GM12878 (cell line): ENCODE measurements at regions not wholly inside any gene's neighbourhood (a gene's known extent, or its start where the extent isn't known, plus 50 kb on each side); places are given as distances from the start of the nearest gene placed in this dataset.

Experiments used
- ATAC-seq: fragments of 200-7000 bp; cut with Tn5 transposase; 3 replicates; pipeline ENCODE4 v1.9.1; 2020; ENCODE audit warnings: mild to moderate bottlenecking, moderate library complexity
- BruUV-seq: library from RNA; stranded (reverse); fragments of 400-500 nt; replicated peaks from 2 replicates; lab custom pipeline; 2021; lab: Mats Ljungman, UMichigan
- CTCF ChIA-PET: fragments of 300-600 bp; sonication (Branson Sonifier 250); formaldehyde crosslinking; extraction: SDS; loops from one replicate; lab custom pipeline; 2021; ENCODE audit warnings: inconsistent platforms; lab: Yijun Ruan, JAX
- POLR2A ChIA-PET: fragments of 350-600 bp; formaldehyde crosslinking; extraction: SDS; loops from one replicate; lab custom pipeline; 2021; ENCODE audit warnings: inconsistent platforms; lab: Charles Lee
- RAD21 ChIA-PET: fragments of 300-600 bp; sonication (Branson Sonifier 250); formaldehyde crosslinking; loops from one replicate; lab custom pipeline; 2023; ENCODE audit warnings: antibody characterized with exemption; ENCODE audit not compliant: unreplicated experiment; lab: Charles Lee
- SMC1A ChIA-PET: fragments of 300-600 bp; sonication (Branson Sonifier 250); formaldehyde crosslinking; loops from one replicate; lab custom pipeline; 2023; ENCODE audit not compliant: unreplicated experiment, uncharacterized antibody; lab: Charles Lee
- DNase-seq: peaks from one replicate; pipeline ENCODE4 v3.0.0-alpha.2; 2011; ENCODE audit warnings: low read depth, low spot score
- FAIRE-seq: peaks from 3 replicates; lab custom pipeline; 2011; peaks lifted over from hg19 to GRCh38; lab: Jason Lieb, UNC
- H2AFZ ChIP-seq: 2 replicates; pipeline ENCODE4 v1.6.0; 2011; ENCODE audit warnings: low read depth, low read length, control low read depth; ENCODE audit not compliant: control insufficient read depth
- H3K27ac ChIP-seq: 2 replicates; pipeline ENCODE4 v1.5.1; 2011; ENCODE audit warnings: control low read depth; ENCODE audit not compliant: control insufficient read depth, insufficient read depth
- H3K27me3 ChIP-seq, 2 experiments: replicated peaks in 1 of 2; 2 replicates each; pipeline versions ENCODE4 v1.6.0 to v1.6.1; 2011; ENCODE audit warnings: low read length in 1 of 2; ENCODE audit not compliant: control insufficient read depth in 2 of 2, insufficient read depth in 2 of 2
- H3K36me3 ChIP-seq, 2 experiments: 2 replicates each; pipeline ENCODE4 v1.5.1; 2011; ENCODE audit warnings: low read length in 1 of 2; ENCODE audit not compliant: control insufficient read depth in 2 of 2, insufficient read depth in 2 of 2
- H3K4me1 ChIP-seq: 2 replicates; pipeline ENCODE4 v1.6.1; 2011; ENCODE audit warnings: mild to moderate bottlenecking, low read length, moderate library complexity, mixed read lengths; ENCODE audit not compliant: control insufficient read depth, insufficient read depth
- H3K4me2 ChIP-seq: 2 replicates; pipeline ENCODE4 v1.6.0; 2011; ENCODE audit warnings: control low read depth; ENCODE audit not compliant: control insufficient read depth, insufficient read depth
- H3K4me3 ChIP-seq: fragments of 200-600 bp; sonication (generic); 2 replicates; pipeline ENCODE4 v1.5.1; 2016
- H3K79me2 ChIP-seq: 2 replicates; pipeline ENCODE4 v1.6.0; 2011; ENCODE audit warnings: low read length; ENCODE audit not compliant: control insufficient read depth, insufficient read depth
- H3K9ac ChIP-seq: 2 replicates; pipeline ENCODE4 v1.8.0; 2011; ENCODE audit warnings: low read length, control low read depth, mixed read lengths; ENCODE audit not compliant: control insufficient read depth, insufficient read depth
- H3K9me3 ChIP-seq: replicated peaks from 3 replicates; pipeline ENCODE4 v1.5.1; 2011; ENCODE audit warnings: mild to moderate bottlenecking, low read length; ENCODE audit not compliant: control insufficient read depth, insufficient read depth
- H4K20me1 ChIP-seq: 2 replicates; pipeline ENCODE4 v1.6.0; 2011; ENCODE audit not compliant: control insufficient read depth, insufficient read depth
- BHLHE40 ChIP-seq, 2 experiments: fragments of 450-650 bp in 1 of 2; IDR thresholded peaks; 2 replicates each; pipeline ENCODE4 v1.6.1; 2011 to 2017; ENCODE audit warnings: low read depth in 2 of 2, borderline replicate concordance in 1 of 2, improper control_type of control experiment in 1 of 2, low read length in 1 of 2, mild to moderate bottlenecking in 1 of 2
- CHD1 ChIP-seq: IDR thresholded peaks from 2 replicates; pipeline ENCODE4 v1.6.1; 2012; ENCODE audit warnings: low read depth, low read length, improper control_type of control experiment
- DPF2 ChIP-seq: fragments of 450-650 bp; IDR thresholded peaks from 2 replicates; pipeline ENCODE4 v1.6.1; 2017; ENCODE audit warnings: mild to moderate bottlenecking
- EED ChIP-seq: sonication (generic); IDR thresholded peaks from 2 replicates; pipeline ENCODE4 v1.6.1; 2016; ENCODE audit warnings: antibody characterized with exemption, low read depth
- IKZF1 ChIP-seq: fragments of 450-650 bp; conservative IDR thresholded peaks from 2 replicates; pipeline ENCODE4 v1.6.1; 2017; ENCODE audit warnings: antibody characterized with exemption, mild to moderate bottlenecking
- JUNB ChIP-seq: IDR thresholded peaks from 2 replicates; pipeline ENCODE4 v1.6.1; 2016; ENCODE audit warnings: antibody characterized with exemption, mild to moderate bottlenecking
- KAT2A ChIP-seq: conservative IDR thresholded peaks from 2 replicates; pipeline ENCODE4 v1.6.1; 2011; ENCODE audit warnings: low read depth, low read length; ENCODE audit not compliant: control insufficient read depth
- MEF2B ChIP-seq: fragments of 450-650 bp; IDR thresholded peaks from 2 replicates; pipeline ENCODE4 v1.6.1; 2018; ENCODE audit warnings: mild to moderate bottlenecking, moderate library complexity; ENCODE audit not compliant: partially characterized antibody, poor library complexity, severe bottlenecking
- RUNX3 ChIP-seq: IDR thresholded peaks from 2 replicates; pipeline ENCODE4 v1.6.1; 2012; ENCODE audit warnings: low read length, inconsistent platforms
- WGBS: methylation state at CpG from one replicate; pipeline ENCODE4 v1.1.6; 2016; ENCODE audit warnings: low lambda C conversion rate; ENCODE audit not compliant: insufficient replicate concordance, insufficient coverage; ENCODE audit errors: missing lambda C conversion rate; 5-methylcytosine and 5-hydroxymethylcytosine counted together
- in situ Hi-C: fragments of 300-500 bp; cut with MboI; formaldehyde crosslinking; loops from 9 replicates; pipeline ENCODE4 v1.14.3; 2018; ENCODE audit warnings: mixed read lengths
- intact Hi-C: fragments of 100-400 bp; cut with micrococcal nuclease; formaldehyde crosslinking; loops from one replicate; pipeline ENCODE4 v1.14.2; 2022; ENCODE audit not compliant: unreplicated experiment
- TF ChIP-seq, protein P1 (sequence below), 3 experiments: IDR thresholded peaks in 2 of 3; conservative IDR thresholded peaks in 1 of 3; 2 replicates each; pipeline ENCODE4 v1.5.1; 2011; ENCODE audit warnings: low read depth in 3 of 3, low read length in 3 of 3, mild to moderate bottlenecking in 3 of 3, control low read depth in 2 of 3, moderate library complexity in 2 of 3, inconsistent platforms in 1 of 3, mixed read lengths in 1 of 3; ENCODE audit not compliant: control insufficient read depth in 2 of 3, insufficient read depth in 1 of 3; ENCODE audit errors: extremely low read depth in 1 of 3
- TF ChIP-seq, protein P2 (sequence below): fragments of 450-650 bp; formaldehyde crosslinking; IDR thresholded peaks from 2 replicates; pipeline ENCODE4 v1.4.0; 2022; ENCODE audit warnings: mild to moderate bottlenecking, moderate library complexity
- TF ChIP-seq, protein P3 (sequence below): IDR thresholded peaks from 2 replicates; pipeline ENCODE4 v1.6.1; 2012; ENCODE audit warnings: low read depth, low read length, improper control_type of control experiment

- intact Hi-C loops (loop anchor here (2.0 to 10.0 kb wide), 4 partner anchors 53 to 177 kb away; partner anchors contain the start of gene CEBPB), in situ Hi-C loops (no loop called here)
- Histone ChIP-seq H3K79me2 (no peaks in the 10 kb centered on the region), H3K9ac (peak overlapping the region; percentile 42), H4K20me1 (no peaks in the 10 kb centered on the region), H3K9me3 (no peaks in the 10 kb centered on the region), H3K27ac (peak overlapping the region; percentile 59), H3K4me2 (peak overlapping the region; percentile 97), H2AFZ (peak overlapping the region; percentile 73), H3K4me3 (peak overlapping the region; percentile 39), H3K36me3 (no peaks in the 10 kb centered on the region), H3K27me3 (no peaks in the 10 kb centered on the region), H3K4me1 (peaks cover 24% of the 10 kb centered on the region)
- BruUV-seq = no TSS peak
- ChIA-PET RAD21 (interaction anchor here (1.7 kb wide), 1 partner anchor 53 kb away, joined by 6 read pairs; no protein-coding TSS in a partner anchor), POLR2A (interaction anchor here (0.6 kb wide), 1 partner anchor 10 kb away, joined by 3 read pairs; no protein-coding TSS in a partner anchor), SMC1A (interaction anchor here (0.9 to 2.0 kb wide), 3 partner anchors 14 to 95 kb away, joined by 3 to 5 read pairs (median 3); no protein-coding TSS in a partner anchor), CTCF (interaction anchor here (1.0 to 1.7 kb wide), 2 partner anchors 175 to 177 kb away, joined by 4 read pairs; no protein-coding TSS in a partner anchor)
- WGBS = 2% methylated on average over 21 of the region's 21 CpGs
- DNase-seq = peak; percentile 28
- peak; percentile 91 for ATAC-seq
- FAIRE-seq = peak; percentile 65
- TF ChIP-seq CHD1 (no peak), JUNB (no peak; the same call in 1 of the 2 replicates), IKZF1 (peak; percentile 17; the same call in 1 of the 2 replicates), MEF2B (peak; percentile 49), EED (peak; percentile 29; the same call in 1 of the 2 replicates), BHLHE40 (IDR thresholded peaks at IDR 0.05; ENCODE audit: borderline replicate concordance in 1 of 2, low read depth in 2 of 2, low read length in 1 of 2) (peak in 1 of 2 experiments; percentile 46; a peak in 1 of 4 replicates), DPF2 (0 out of 2 replicates have a peak, but pooled peaks have one; percentile 43), KAT2A (no peak), RUNX3 (peak; percentile 72)
- TF ChIP-seq, protein P1, sequence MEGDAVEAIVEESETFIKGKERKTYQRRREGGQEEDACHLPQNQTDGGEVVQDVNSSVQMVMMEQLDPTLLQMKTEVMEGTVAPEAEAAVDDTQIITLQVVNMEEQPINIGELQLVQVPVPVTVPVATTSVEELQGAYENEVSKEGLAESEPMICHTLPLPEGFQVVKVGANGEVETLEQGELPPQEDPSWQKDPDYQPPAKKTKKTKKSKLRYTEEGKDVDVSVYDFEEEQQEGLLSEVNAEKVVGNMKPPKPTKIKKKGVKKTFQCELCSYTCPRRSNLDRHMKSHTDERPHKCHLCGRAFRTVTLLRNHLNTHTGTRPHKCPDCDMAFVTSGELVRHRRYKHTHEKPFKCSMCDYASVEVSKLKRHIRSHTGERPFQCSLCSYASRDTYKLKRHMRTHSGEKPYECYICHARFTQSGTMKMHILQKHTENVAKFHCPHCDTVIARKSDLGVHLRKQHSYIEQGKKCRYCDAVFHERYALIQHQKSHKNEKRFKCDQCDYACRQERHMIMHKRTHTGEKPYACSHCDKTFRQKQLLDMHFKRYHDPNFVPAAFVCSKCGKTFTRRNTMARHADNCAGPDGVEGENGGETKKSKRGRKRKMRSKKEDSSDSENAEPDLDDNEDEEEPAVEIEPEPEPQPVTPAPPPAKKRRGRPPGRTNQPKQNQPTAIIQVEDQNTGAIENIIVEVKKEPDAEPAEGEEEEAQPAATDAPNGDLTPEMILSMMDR (IDR thresholded peaks at IDR 0.05 in 2 of 3, conservative IDR thresholded peaks at IDR 0.05 in 1 of 3; ENCODE audit: control insufficient read depth in 2 of 3, extremely low read depth in 1 of 3, insufficient read depth in 1 of 3, low read depth in 3 of 3, low read length in 3 of 3) = 0 out of 6 replicates have a peak, but pooled peaks of 1 of the 3 experiments have one; percentile 2
- TF ChIP-seq, protein P2, sequence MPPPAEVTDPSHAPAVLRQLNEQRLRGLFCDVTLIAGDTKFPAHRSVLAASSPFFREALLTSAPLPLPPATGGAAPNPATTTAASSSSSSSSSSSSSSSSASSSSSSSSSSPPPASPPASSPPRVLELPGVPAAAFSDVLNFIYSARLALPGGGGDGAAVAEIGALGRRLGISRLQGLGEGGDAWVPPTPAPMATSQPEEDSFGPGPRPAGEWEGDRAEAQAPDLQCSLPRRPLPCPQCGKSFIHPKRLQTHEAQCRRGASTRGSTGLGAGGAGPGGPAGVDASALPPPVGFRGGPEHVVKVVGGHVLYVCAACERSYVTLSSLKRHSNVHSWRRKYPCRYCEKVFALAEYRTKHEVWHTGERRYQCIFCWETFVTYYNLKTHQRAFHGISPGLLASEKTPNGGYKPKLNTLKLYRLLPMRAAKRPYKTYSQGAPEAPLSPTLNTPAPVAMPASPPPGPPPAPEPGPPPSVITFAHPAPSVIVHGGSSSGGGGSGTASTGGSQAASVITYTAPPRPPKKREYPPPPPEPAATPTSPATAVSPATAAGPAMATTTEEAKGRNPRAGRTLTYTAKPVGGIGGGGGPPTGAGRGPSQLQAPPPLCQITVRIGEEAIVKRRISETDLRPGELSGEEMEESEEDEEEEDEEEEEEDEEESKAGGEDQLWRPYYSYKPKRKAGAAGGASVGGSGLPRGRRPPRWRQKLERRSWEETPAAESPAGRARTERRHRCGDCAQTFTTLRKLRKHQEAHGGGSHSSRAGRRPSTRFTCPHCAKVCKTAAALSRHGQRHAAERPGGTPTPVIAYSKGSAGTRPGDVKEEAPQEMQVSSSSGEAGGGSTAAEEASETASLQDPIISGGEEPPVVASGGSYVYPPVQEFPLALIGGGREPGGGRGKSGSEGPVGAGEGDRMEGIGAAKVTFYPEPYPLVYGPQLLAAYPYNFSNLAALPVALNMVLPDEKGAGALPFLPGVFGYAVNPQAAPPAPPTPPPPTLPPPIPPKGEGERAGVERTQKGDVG (CRISPR knock-in tag) = no peak
- TF ChIP-seq, protein P3, sequence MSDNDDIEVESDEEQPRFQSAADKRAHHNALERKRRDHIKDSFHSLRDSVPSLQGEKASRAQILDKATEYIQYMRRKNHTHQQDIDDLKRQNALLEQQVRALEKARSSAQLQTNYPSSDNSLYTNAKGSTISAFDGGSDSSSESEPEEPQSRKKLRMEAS = no peak
Measured at GRCh38 chr20:50285376-50286173, 94.9 kb downstream of the CEBPB start.
